A673 (cell line): ENCODE measurements at regions not wholly inside any gene's neighbourhood (a gene's known extent, or its start where the extent isn't known, plus 50 kb on each side); places are given as distances from the start of the nearest gene placed in this dataset.

ENCODE experiments used
- BruUV-seq: library from RNA; stranded (reverse); fragments of 400-500 nt; replicated peaks from 2 replicates; lab custom pipeline; 2021; lab: Mats Ljungman, UMichigan
- CTCF ChIA-PET: fragments of 300-600 bp; sonication (Branson Sonifier 250); formaldehyde crosslinking; loops from one replicate; lab custom pipeline; 2022; ENCODE audit warnings: antibody characterized with exemption; lab: Charles Lee
- POLR2A ChIA-PET: fragments of 300-600 bp; sonication (Branson Sonifier 250); formaldehyde crosslinking; loops from one replicate; lab custom pipeline; 2022; ENCODE audit warnings: antibody characterized with exemption; ENCODE audit not compliant: low non-redundant PET; lab: Charles Lee
- DNase-seq: peaks from one replicate; pipeline ENCODE4 v3.0.0-alpha.2; 2015; ENCODE audit warnings: low spot score
- H3K27ac ChIP-seq: fragments of 200-600 bp; sonication (generic); 2 replicates; pipeline ENCODE4 v1.5.1; 2016; ENCODE audit warnings: mixed run types, low read depth, mild to moderate bottlenecking, mixed read lengths, antibody characterized with exemption, low read length; ENCODE audit not compliant: poor library complexity, severe bottlenecking
- H3K27me3 ChIP-seq: fragments of 200-600 bp; sonication (generic); replicated peaks from 2 replicates; pipeline ENCODE4 v1.6.1; 2017; ENCODE audit warnings: mixed run types, low read depth, mild to moderate bottlenecking, mixed read lengths, antibody characterized with exemption, low read length; ENCODE audit not compliant: insufficient read depth, poor library complexity
- H3K36me3 ChIP-seq: fragments of 200-600 bp; sonication (generic); 2 replicates; pipeline ENCODE4 v1.6.1; 2016; ENCODE audit warnings: mixed run types, mild to moderate bottlenecking, mixed read lengths, antibody characterized with exemption, low read length; ENCODE audit not compliant: insufficient read depth, poor library complexity, severe bottlenecking
- H3K4me1 ChIP-seq: fragments of 200-600 bp; sonication (generic); 2 replicates; pipeline ENCODE4 v1.6.1; 2017; ENCODE audit warnings: mixed run types, mild to moderate bottlenecking, mixed read lengths, antibody characterized with exemption, low read length; ENCODE audit not compliant: insufficient read depth, poor library complexity, severe bottlenecking
- H3K4me3 ChIP-seq: fragments of 200-600 bp; sonication (generic); 2 replicates; pipeline ENCODE4 v1.5.1; 2016; ENCODE audit warnings: low read depth, mixed run types, mild to moderate bottlenecking, mixed read lengths, low read length; ENCODE audit not compliant: poor library complexity, severe bottlenecking
- H3K9me3 ChIP-seq: fragments of 200-600 bp; sonication (generic); 2 replicates; pipeline ENCODE4 v1.6.1; 2016; ENCODE audit warnings: mixed run types, low read depth, mild to moderate bottlenecking, mixed read lengths, antibody characterized with exemption, low read length; ENCODE audit not compliant: poor library complexity, severe bottlenecking
- CTCF ChIP-seq: fragments of 300-800, 200-600 bp; sonication (generic); conservative IDR thresholded peaks from 2 replicates; pipeline ENCODE4 v1.5.1; 2017; ENCODE audit warnings: low read depth, mild to moderate bottlenecking, antibody characterized with exemption, low read length, moderate library complexity, mixed read lengths
- EZH2 ChIP-seq: fragments of 200-600 bp; sonication (generic); IDR thresholded peaks from 2 replicates; pipeline ENCODE4 v1.6.1; 2017; ENCODE audit warnings: borderline replicate concordance, low read depth, mild to moderate bottlenecking, mixed read lengths, antibody characterized with exemption, low read length; ENCODE audit not compliant: poor library complexity, severe bottlenecking
- intact Hi-C: fragments of 100-400 bp; cut with micrococcal nuclease; formaldehyde crosslinking; loops from one replicate; pipeline ENCODE4 v1.10.0; 2022; ENCODE audit not compliant: unreplicated experiment

- no peaks in the 10 kb centered on the region for H3K4me1 ChIP-seq
- H3K27ac ChIP-seq: no peak overlapping the region
- no peaks in the 10 kb centered on the region for H3K36me3 ChIP-seq
- H3K9me3 ChIP-seq: no peaks in the 10 kb centered on the region
- BruUV-seq: no TSS peak
- CTCF ChIA-PET: no interaction called here
- H3K4me3 ChIP-seq: no peak overlapping the region
- no peak for DNase-seq
- POLR2A ChIA-PET: no interaction called here
- no peaks in the 10 kb centered on the region for H3K27me3 ChIP-seq
- no peak for TF ChIP-seq CTCF
- no peak for TF ChIP-seq EZH2
- intact Hi-C loops: no loop called here
These were observed 69.6 kb upstream of the KCNK12 start for GRCh38 chr2:47640356-47640755.

- H3K4me3 ChIP-seq: no peak overlapping the region
- ChIA-PET CTCF (no interaction called here), POLR2A (no interaction called here)
- intact Hi-C loops: no loop called here
- TF ChIP-seq EZH2: no peak
- no peak for TF ChIP-seq CTCF
- H3K27me3 ChIP-seq: no peaks in the 10 kb centered on the region
- DNase-seq: no peak
- H3K36me3 ChIP-seq: no peaks in the 10 kb centered on the region
- BruUV-seq: no TSS peak
- no peak overlapping the region for H3K27ac ChIP-seq
- no peaks in the 10 kb centered on the region for H3K9me3 ChIP-seq
- no peaks in the 10 kb centered on the region for H3K4me1 ChIP-seq
These were observed 68.7 kb upstream of the KCNK12 start for GRCh38 chr2:47639467-47639866.

- Histone ChIP-seq H3K4me1 (no peaks in the 10 kb centered on the region), H3K27ac (no peak overlapping the region), H3K27me3 (no peaks in the 10 kb centered on the region), H3K9me3 (no peaks in the 10 kb centered on the region), H3K36me3 (no peaks in the 10 kb centered on the region), H3K4me3 (no peak overlapping the region)
- DNase-seq: no peak
- no peak for TF ChIP-seq EZH2
- no peak for TF ChIP-seq CTCF
- no TSS peak for BruUV-seq
- intact Hi-C loops: no loop called here
- CTCF ChIA-PET: no interaction called here
- POLR2A ChIA-PET: no interaction called here
These were observed 67.6 kb upstream of the KCNK12 start for GRCh38 chr2:47638430-47638829.
